Sigmoid colon (tissue), 4 donors: ENCODE measurements at regions not wholly inside any gene's neighbourhood (a gene's known extent, or its start where the extent isn't known, plus 50 kb on each side); places are given as distances from the start of the nearest gene placed in this dataset.

Experiments used
- CTCF ChIP-seq, 4 experiments: fragments of 450-650 bp in 3 of 4; fragments of 200-600 bp in 1 of 4; IDR thresholded peaks; one replicate each; pipeline ENCODE4 v1.5.1; 2016 to 2019; ENCODE audit warnings: antibody characterized with exemption in 4 of 4, mild to moderate bottlenecking in 3 of 4, moderate library complexity in 2 of 4
- POLR2A ChIP-seq, 2 donors: fragments of 450-650 bp; IDR thresholded peaks; one replicate each; pipeline ENCODE4 v1.6.1; 2016; ENCODE audit warnings: antibody characterized with exemption in 2 of 2, mild to moderate bottlenecking in 2 of 2, moderate library complexity in 2 of 2
- POLR2AphosphoS5 ChIP-seq, 4 donors: sonication (generic); formaldehyde crosslinking; IDR thresholded peaks; one replicate each; pipeline ENCODE4 v1.6.1; 2017; ENCODE audit warnings: antibody characterized with exemption in 4 of 4

GRCh38 chr17:45688820-45689219 lies 95.3 kb upstream of the CRHR1 start:
- no peak for TF ChIP-seq CTCF (IDR thresholded peaks at IDR 0.05)
- TF ChIP-seq POLR2AphosphoS5 (IDR thresholded peaks at IDR 0.05), result no peak
- TF ChIP-seq POLR2A (IDR thresholded peaks at IDR 0.05), result no peak
